GM12878 (cell line): ENCODE measurements at regions not wholly inside any gene's neighbourhood (a gene's known extent, or its start where the extent isn't known, plus 50 kb on each side); places are given as distances from the start of the nearest gene placed in this dataset.

Experiments
- ATAC-seq: fragments of 200-7000 bp; cut with Tn5 transposase; 3 replicates; pipeline ENCODE4 v1.9.1; 2020; ENCODE audit warnings: mild to moderate bottlenecking, moderate library complexity
- BruUV-seq: library from RNA; stranded (reverse); fragments of 400-500 nt; replicated peaks from 2 replicates; lab custom pipeline; 2021; lab: Mats Ljungman, UMichigan
- CTCF ChIA-PET: fragments of 300-600 bp; sonication (Branson Sonifier 250); formaldehyde crosslinking; extraction: SDS; loops from one replicate; lab custom pipeline; 2021; ENCODE audit warnings: inconsistent platforms; lab: Yijun Ruan, JAX
- POLR2A ChIA-PET: fragments of 350-600 bp; formaldehyde crosslinking; extraction: SDS; loops from one replicate; lab custom pipeline; 2021; ENCODE audit warnings: inconsistent platforms; lab: Charles Lee
- RAD21 ChIA-PET: fragments of 300-600 bp; sonication (Branson Sonifier 250); formaldehyde crosslinking; loops from one replicate; lab custom pipeline; 2023; ENCODE audit warnings: antibody characterized with exemption; ENCODE audit not compliant: unreplicated experiment; lab: Charles Lee
- SMC1A ChIA-PET: fragments of 300-600 bp; sonication (Branson Sonifier 250); formaldehyde crosslinking; loops from one replicate; lab custom pipeline; 2023; ENCODE audit not compliant: unreplicated experiment, uncharacterized antibody; lab: Charles Lee
- DNase-seq: peaks from one replicate; pipeline ENCODE4 v3.0.0-alpha.2; 2011; ENCODE audit warnings: low read depth, low spot score
- FAIRE-seq: peaks from 3 replicates; lab custom pipeline; 2011; peaks lifted over from hg19 to GRCh38; lab: Jason Lieb, UNC
- H2AFZ ChIP-seq: 2 replicates; pipeline ENCODE4 v1.6.0; 2011; ENCODE audit warnings: low read depth, low read length, control low read depth; ENCODE audit not compliant: control insufficient read depth
- H3K27ac ChIP-seq: 2 replicates; pipeline ENCODE4 v1.5.1; 2011; ENCODE audit warnings: control low read depth; ENCODE audit not compliant: control insufficient read depth, insufficient read depth
- H3K27me3 ChIP-seq, 2 experiments: replicated peaks in 1 of 2; 2 replicates each; pipeline versions ENCODE4 v1.6.0 to v1.6.1; 2011; ENCODE audit warnings: low read length in 1 of 2; ENCODE audit not compliant: control insufficient read depth in 2 of 2, insufficient read depth in 2 of 2
- H3K36me3 ChIP-seq, 2 experiments: 2 replicates each; pipeline ENCODE4 v1.5.1; 2011; ENCODE audit warnings: low read length in 1 of 2; ENCODE audit not compliant: control insufficient read depth in 2 of 2, insufficient read depth in 2 of 2
- H3K4me1 ChIP-seq: 2 replicates; pipeline ENCODE4 v1.6.1; 2011; ENCODE audit warnings: mild to moderate bottlenecking, low read length, moderate library complexity, mixed read lengths; ENCODE audit not compliant: control insufficient read depth, insufficient read depth
- H3K4me2 ChIP-seq: 2 replicates; pipeline ENCODE4 v1.6.0; 2011; ENCODE audit warnings: control low read depth; ENCODE audit not compliant: control insufficient read depth, insufficient read depth
- H3K4me3 ChIP-seq: fragments of 200-600 bp; sonication (generic); 2 replicates; pipeline ENCODE4 v1.5.1; 2016
- H3K79me2 ChIP-seq: 2 replicates; pipeline ENCODE4 v1.6.0; 2011; ENCODE audit warnings: low read length; ENCODE audit not compliant: control insufficient read depth, insufficient read depth
- H3K9ac ChIP-seq: 2 replicates; pipeline ENCODE4 v1.8.0; 2011; ENCODE audit warnings: low read length, control low read depth, mixed read lengths; ENCODE audit not compliant: control insufficient read depth, insufficient read depth
- H3K9me3 ChIP-seq: replicated peaks from 3 replicates; pipeline ENCODE4 v1.5.1; 2011; ENCODE audit warnings: mild to moderate bottlenecking, low read length; ENCODE audit not compliant: control insufficient read depth, insufficient read depth
- H4K20me1 ChIP-seq: 2 replicates; pipeline ENCODE4 v1.6.0; 2011; ENCODE audit not compliant: control insufficient read depth, insufficient read depth
- BACH1 ChIP-seq: fragments of 450-650 bp; IDR thresholded peaks from 2 replicates; pipeline ENCODE4 v1.6.1; 2017; ENCODE audit warnings: mild to moderate bottlenecking, borderline replicate concordance
- CHD1 ChIP-seq: IDR thresholded peaks from 2 replicates; pipeline ENCODE4 v1.6.1; 2012; ENCODE audit warnings: low read depth, low read length, improper control_type of control experiment
- CREM ChIP-seq: IDR thresholded peaks from 2 replicates; pipeline ENCODE4 v1.6.1; 2014; ENCODE audit warnings: antibody characterized with exemption, low read depth
- DPF2 ChIP-seq: fragments of 450-650 bp; IDR thresholded peaks from 2 replicates; pipeline ENCODE4 v1.6.1; 2017; ENCODE audit warnings: mild to moderate bottlenecking
- FOXM1 ChIP-seq: IDR thresholded peaks from 2 replicates; pipeline ENCODE4 v1.6.1; 2012; ENCODE audit warnings: low read depth, mild to moderate bottlenecking, inconsistent platforms, low read length, moderate library complexity
- GABPA ChIP-seq: IDR thresholded peaks from 2 replicates; pipeline ENCODE4 v1.6.1; 2014; ENCODE audit warnings: antibody characterized with exemption, low read depth, mild to moderate bottlenecking, inconsistent platforms
- HDGF ChIP-seq: fragments of 450-650 bp; IDR thresholded peaks from 2 replicates; pipeline ENCODE4 v1.6.1; 2016; ENCODE audit warnings: antibody characterized with exemption
- NFYB ChIP-seq: IDR thresholded peaks from 2 replicates; pipeline ENCODE4 v1.6.1; 2011; ENCODE audit warnings: low read depth, mild to moderate bottlenecking, low read length, improper control_type of control experiment, moderate library complexity; ENCODE audit not compliant: insufficient read depth
- PAX8 ChIP-seq: fragments of 450-650 bp; IDR thresholded peaks from 2 replicates; pipeline ENCODE4 v1.6.1; 2017; ENCODE audit warnings: mild to moderate bottlenecking, moderate library complexity
- PML ChIP-seq: IDR thresholded peaks from 2 replicates; pipeline ENCODE4 v1.6.1; 2012; ENCODE audit warnings: low read length, inconsistent platforms
- POU2F2 ChIP-seq: IDR thresholded peaks from 3 replicates; pipeline ENCODE4 v1.6.1; 2011; ENCODE audit warnings: low read depth, mild to moderate bottlenecking, low read length, borderline replicate concordance
- SMAD5 ChIP-seq: IDR thresholded peaks from 2 replicates; pipeline ENCODE4 v1.6.1; 2016; ENCODE audit warnings: antibody characterized with exemption, low read depth
- WGBS: methylation state at CpG from one replicate; pipeline ENCODE4 v1.1.6; 2016; ENCODE audit warnings: low lambda C conversion rate; ENCODE audit not compliant: insufficient replicate concordance, insufficient coverage; ENCODE audit errors: missing lambda C conversion rate; 5-methylcytosine and 5-hydroxymethylcytosine counted together
- in situ Hi-C: fragments of 300-500 bp; cut with MboI; formaldehyde crosslinking; loops from 9 replicates; pipeline ENCODE4 v1.14.3; 2018; ENCODE audit warnings: mixed read lengths
- intact Hi-C: fragments of 100-400 bp; cut with micrococcal nuclease; formaldehyde crosslinking; loops from one replicate; pipeline ENCODE4 v1.14.2; 2022; ENCODE audit not compliant: unreplicated experiment
- TF ChIP-seq, protein P1 (sequence below), 3 experiments: IDR thresholded peaks in 2 of 3; conservative IDR thresholded peaks in 1 of 3; 2 replicates each; pipeline ENCODE4 v1.5.1; 2011; ENCODE audit warnings: low read depth in 3 of 3, low read length in 3 of 3, mild to moderate bottlenecking in 3 of 3, control low read depth in 2 of 3, moderate library complexity in 2 of 3, inconsistent platforms in 1 of 3, mixed read lengths in 1 of 3; ENCODE audit not compliant: control insufficient read depth in 2 of 3, insufficient read depth in 1 of 3; ENCODE audit errors: extremely low read depth in 1 of 3
- TF ChIP-seq, protein P2 (sequence below): IDR thresholded peaks from 2 replicates; pipeline ENCODE4 v1.6.1; 2011; ENCODE audit warnings: borderline replicate concordance, low read depth, mild to moderate bottlenecking, moderate library complexity, low read length; ENCODE audit not compliant: insufficient read depth, poor library complexity, severe bottlenecking
- TF ChIP-seq, protein P3 (sequence below): fragments of 150-350 bp; IDR thresholded peaks from 2 replicates; pipeline ENCODE4 v1.6.1; 2016; ENCODE audit warnings: low read depth, low read length

DNA sequence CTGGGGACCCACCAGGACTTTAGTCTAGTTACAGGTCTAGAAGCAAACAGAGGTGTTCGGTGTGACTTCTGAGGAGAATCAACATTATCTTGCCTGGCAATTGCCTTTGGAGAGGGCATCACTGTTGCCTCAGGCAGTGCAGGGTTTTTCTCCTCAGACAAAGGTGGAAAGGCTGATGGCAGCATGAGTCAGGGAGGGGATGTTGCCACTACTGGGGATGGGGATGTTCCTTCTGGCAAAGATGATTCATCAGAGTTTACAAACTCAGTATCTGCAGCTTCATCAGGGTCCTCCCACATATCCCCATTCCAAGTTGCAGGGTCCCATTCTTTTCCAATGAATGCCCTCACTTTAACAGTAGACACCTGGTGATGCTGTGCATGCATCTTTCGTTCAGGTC lies 91.3 kb upstream of the GALNTL6 start (continued):
- TF ChIP-seq PAX8 (no peak), PML (no peak), CHD1 (no peak)
- TF ChIP-seq, all 136 proteins: peak for 0

DNA sequence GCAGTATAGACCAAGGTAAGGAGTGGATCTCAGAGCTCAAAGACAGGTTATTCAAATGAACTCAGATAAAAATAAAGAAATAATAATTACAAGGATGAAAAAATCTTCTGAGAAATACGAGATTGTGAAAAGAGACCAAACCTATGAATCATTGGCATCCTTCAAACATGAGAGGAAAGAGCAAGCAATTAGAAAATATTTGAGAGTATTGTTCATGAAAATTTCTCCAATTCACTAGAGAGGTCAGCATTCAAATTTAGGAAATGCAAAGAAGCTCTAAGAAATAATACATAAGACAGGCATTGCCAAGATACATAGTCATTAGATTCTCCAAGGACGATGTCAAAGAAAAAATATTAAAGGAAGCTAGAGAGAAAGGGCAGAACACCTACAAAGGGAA lies 93.5 kb upstream of the GALNTL6 start:
- Histone ChIP-seq H4K20me1 (no peaks in the 10 kb centered on the region), H3K27me3 (no peaks in the 10 kb centered on the region), H3K79me2 (no peaks in the 10 kb centered on the region), H3K4me1 (no peaks in the 10 kb centered on the region), H3K4me2 (no peak overlapping the region), H3K36me3 (no peaks in the 10 kb centered on the region), H3K9ac (no peak overlapping the region), H3K4me3 (no peak overlapping the region), H3K27ac (no peak overlapping the region), H2AFZ (no peak overlapping the region), H3K9me3 (no peaks in the 10 kb centered on the region; the same call in 2 of the 3 replicates)
- intact Hi-C loops, result no loop called here
- in situ Hi-C loops, result no loop called here
- ATAC-seq, result no peak
- no peak for DNase-seq
- ChIA-PET CTCF (interaction anchor here (1.3 kb wide), 1 partner anchor 77 kb away, joined by 3 read pairs; no protein-coding TSS in a partner anchor), RAD21 (interaction anchor here (0.8 kb wide), 1 partner anchor 51 kb away, joined by 3 read pairs; no protein-coding TSS in a partner anchor), POLR2A (no interaction called here), SMC1A (interaction anchor here (1.3 kb wide), 1 partner anchor 10 kb away, joined by 3 read pairs; no protein-coding TSS in a partner anchor)
- no TSS peak for BruUV-seq
- FAIRE-seq, result no peak
- 26% methylated on average over 2 of the region's 2 CpGs for WGBS
- TF ChIP-seq, protein P1, sequence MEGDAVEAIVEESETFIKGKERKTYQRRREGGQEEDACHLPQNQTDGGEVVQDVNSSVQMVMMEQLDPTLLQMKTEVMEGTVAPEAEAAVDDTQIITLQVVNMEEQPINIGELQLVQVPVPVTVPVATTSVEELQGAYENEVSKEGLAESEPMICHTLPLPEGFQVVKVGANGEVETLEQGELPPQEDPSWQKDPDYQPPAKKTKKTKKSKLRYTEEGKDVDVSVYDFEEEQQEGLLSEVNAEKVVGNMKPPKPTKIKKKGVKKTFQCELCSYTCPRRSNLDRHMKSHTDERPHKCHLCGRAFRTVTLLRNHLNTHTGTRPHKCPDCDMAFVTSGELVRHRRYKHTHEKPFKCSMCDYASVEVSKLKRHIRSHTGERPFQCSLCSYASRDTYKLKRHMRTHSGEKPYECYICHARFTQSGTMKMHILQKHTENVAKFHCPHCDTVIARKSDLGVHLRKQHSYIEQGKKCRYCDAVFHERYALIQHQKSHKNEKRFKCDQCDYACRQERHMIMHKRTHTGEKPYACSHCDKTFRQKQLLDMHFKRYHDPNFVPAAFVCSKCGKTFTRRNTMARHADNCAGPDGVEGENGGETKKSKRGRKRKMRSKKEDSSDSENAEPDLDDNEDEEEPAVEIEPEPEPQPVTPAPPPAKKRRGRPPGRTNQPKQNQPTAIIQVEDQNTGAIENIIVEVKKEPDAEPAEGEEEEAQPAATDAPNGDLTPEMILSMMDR (IDR thresholded peaks at IDR 0.05 in 2 of 3, conservative IDR thresholded peaks at IDR 0.05 in 1 of 3; ENCODE audit: control insufficient read depth in 2 of 3, extremely low read depth in 1 of 3, insufficient read depth in 1 of 3, low read depth in 3 of 3, low read length in 3 of 3), result no peak
- TF ChIP-seq, protein P2, sequence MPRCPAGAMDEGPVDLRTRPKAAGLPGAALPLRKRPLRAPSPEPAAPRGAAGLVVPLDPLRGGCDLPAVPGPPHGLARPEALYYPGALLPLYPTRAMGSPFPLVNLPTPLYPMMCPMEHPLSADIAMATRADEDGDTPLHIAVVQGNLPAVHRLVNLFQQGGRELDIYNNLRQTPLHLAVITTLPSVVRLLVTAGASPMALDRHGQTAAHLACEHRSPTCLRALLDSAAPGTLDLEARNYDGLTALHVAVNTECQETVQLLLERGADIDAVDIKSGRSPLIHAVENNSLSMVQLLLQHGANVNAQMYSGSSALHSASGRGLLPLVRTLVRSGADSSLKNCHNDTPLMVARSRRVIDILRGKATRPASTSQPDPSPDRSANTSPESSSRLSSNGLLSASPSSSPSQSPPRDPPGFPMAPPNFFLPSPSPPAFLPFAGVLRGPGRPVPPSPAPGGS, result no peak
- TF ChIP-seq CREM, result no peak
- no peak for TF ChIP-seq FOXM1
- no peak for TF ChIP-seq DPF2
- no peak for TF ChIP-seq SMAD5
- TF ChIP-seq, protein P3, sequence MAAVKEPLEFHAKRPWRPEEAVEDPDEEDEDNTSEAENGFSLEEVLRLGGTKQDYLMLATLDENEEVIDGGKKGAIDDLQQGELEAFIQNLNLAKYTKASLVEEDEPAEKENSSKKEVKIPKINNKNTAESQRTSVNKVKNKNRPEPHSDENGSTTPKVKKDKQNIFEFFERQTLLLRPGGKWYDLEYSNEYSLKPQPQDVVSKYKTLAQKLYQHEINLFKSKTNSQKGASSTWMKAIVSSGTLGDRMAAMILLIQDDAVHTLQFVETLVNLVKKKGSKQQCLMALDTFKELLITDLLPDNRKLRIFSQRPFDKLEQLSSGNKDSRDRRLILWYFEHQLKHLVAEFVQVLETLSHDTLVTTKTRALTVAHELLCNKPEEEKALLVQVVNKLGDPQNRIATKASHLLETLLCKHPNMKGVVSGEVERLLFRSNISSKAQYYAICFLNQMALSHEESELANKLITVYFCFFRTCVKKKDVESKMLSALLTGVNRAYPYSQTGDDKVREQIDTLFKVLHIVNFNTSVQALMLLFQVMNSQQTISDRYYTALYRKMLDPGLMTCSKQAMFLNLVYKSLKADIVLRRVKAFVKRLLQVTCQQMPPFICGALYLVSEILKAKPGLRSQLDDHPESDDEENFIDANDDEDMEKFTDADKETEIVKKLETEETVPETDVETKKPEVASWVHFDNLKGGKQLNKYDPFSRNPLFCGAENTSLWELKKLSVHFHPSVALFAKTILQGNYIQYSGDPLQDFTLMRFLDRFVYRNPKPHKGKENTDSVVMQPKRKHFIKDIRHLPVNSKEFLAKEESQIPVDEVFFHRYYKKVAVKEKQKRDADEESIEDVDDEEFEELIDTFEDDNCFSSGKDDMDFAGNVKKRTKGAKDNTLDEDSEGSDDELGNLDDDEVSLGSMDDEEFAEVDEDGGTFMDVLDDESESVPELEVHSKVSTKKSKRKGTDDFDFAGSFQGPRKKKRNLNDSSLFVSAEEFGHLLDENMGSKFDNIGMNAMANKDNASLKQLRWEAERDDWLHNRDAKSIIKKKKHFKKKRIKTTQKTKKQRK, result no peak
- TF ChIP-seq HDGF, result no peak
- no peak for TF ChIP-seq GABPA
- TF ChIP-seq NFYB, result no peak
- no peak for TF ChIP-seq BACH1
- TF ChIP-seq POU2F2, result no peak
